CD4-positive, alpha-beta T cell (primary cell): ENCODE measurements at regions not wholly inside any gene's neighbourhood (a gene's known extent, or its start where the extent isn't known, plus 50 kb on each side); places are given as distances from the start of the nearest gene placed in this dataset.

Experiments used
- ATAC-seq: fragments of 200-7000 bp; cut with Tn5 transposase; one replicate; pipeline ENCODE4 v1.10.0; 2022; ENCODE audit warnings: mild to moderate bottlenecking; ENCODE audit not compliant: poor library complexity
- CTCF ChIA-PET: fragments of 350-600 bp; sonication (Branson Sonifier 250); formaldehyde crosslinking; loops from one replicate; lab custom pipeline; 2021; ENCODE audit warnings: antibody characterized with exemption, inconsistent platforms; lab: Charles Lee
- POLR2A ChIA-PET: fragments of 350-600 bp; sonication (Branson Sonifier 250); formaldehyde crosslinking; loops from one replicate; lab custom pipeline; 2021; ENCODE audit warnings: antibody characterized with exemption, inconsistent platforms; lab: Charles Lee
- DNase-seq, 14 experiments: peaks; one replicate each; pipeline ENCODE4 v3.0.0-alpha.2; 2013 to 2020; ENCODE audit warnings: mixed read lengths in 2 of 14
- H3K27ac ChIP-seq, 2 donors: one replicate each; pipeline versions ENCODE4 v1.5.1 to v1.7.0; 2013; ENCODE audit warnings: low read length in 2 of 2, low read depth in 1 of 2, mild to moderate bottlenecking in 1 of 2
- H3K27me3 ChIP-seq, 2 experiments: 1 replicate in 1 of 2; 2 replicates in 1 of 2; pipeline versions ENCODE4 v1.6.1 to v1.7.0; 2013; ENCODE audit warnings: low read length in 2 of 2, control low read depth in 1 of 2, mild to moderate bottlenecking in 1 of 2, moderate library complexity in 1 of 2; ENCODE audit not compliant: insufficient read depth in 2 of 2, control insufficient read depth in 1 of 2
- H3K36me3 ChIP-seq: one replicate; pipeline ENCODE4 v1.6.1; 2013; ENCODE audit warnings: low read length, control low read depth; ENCODE audit not compliant: insufficient read depth
- H3K4me1 ChIP-seq: one replicate; pipeline ENCODE4 v1.6.1; 2013; ENCODE audit warnings: low read length, control low read depth; ENCODE audit not compliant: insufficient read depth
- H3K4me3 ChIP-seq: one replicate; pipeline ENCODE4 v1.5.1; 2013; ENCODE audit warnings: mild to moderate bottlenecking, low read length, moderate library complexity
- H3K9me3 ChIP-seq, 2 experiments: 1 replicate in 1 of 2; 2 replicates in 1 of 2; pipeline versions ENCODE4 v1.6.1 to v1.7.0; 2013; ENCODE audit warnings: low read length in 2 of 2, mild to moderate bottlenecking in 2 of 2, control low read depth in 1 of 2, moderate library complexity in 1 of 2; ENCODE audit not compliant: control insufficient read depth in 1 of 2, insufficient read depth in 1 of 2
- H3K27ac Mint-ChIP-seq: one replicate; pipeline ENCODE4 v1.8.0; 2020; ENCODE audit warnings: mixed read lengths
- H3K27me3 Mint-ChIP-seq: one replicate; pipeline ENCODE4 v1.8.0; 2021; ENCODE audit warnings: mixed read lengths
- H3K36me3 Mint-ChIP-seq: one replicate; pipeline ENCODE4 v1.8.0; 2021; ENCODE audit warnings: low read depth, mixed read lengths
- H3K4me1 Mint-ChIP-seq: one replicate; pipeline ENCODE4 v1.8.0; 2021; ENCODE audit warnings: low read depth, mixed read lengths
- H3K4me3 Mint-ChIP-seq: one replicate; pipeline ENCODE4 v1.8.0; 2020; ENCODE audit warnings: mild to moderate bottlenecking, mixed read lengths
- H3K9me3 Mint-ChIP-seq: one replicate; pipeline ENCODE4 v1.8.0; 2020; ENCODE audit warnings: mixed read lengths
- intact Hi-C, 2 experiments: fragments of 100-400 bp; cut with DNase I in 1 of 2; cut with micrococcal nuclease in 1 of 2; formaldehyde crosslinking; loops; one replicate each; pipeline versions ENCODE4 v1.15.1 to v1.9.0; 2023 to 2025; cut with DNase I, micrococcal nuclease
- TF ChIP-seq, protein P1 (sequence below): fragments of 200-600 bp; IDR thresholded peaks from one replicate; pipeline ENCODE4 v1.8.0; 2022; ENCODE audit warnings: antibody characterized with exemption, mild to moderate bottlenecking

DNA sequence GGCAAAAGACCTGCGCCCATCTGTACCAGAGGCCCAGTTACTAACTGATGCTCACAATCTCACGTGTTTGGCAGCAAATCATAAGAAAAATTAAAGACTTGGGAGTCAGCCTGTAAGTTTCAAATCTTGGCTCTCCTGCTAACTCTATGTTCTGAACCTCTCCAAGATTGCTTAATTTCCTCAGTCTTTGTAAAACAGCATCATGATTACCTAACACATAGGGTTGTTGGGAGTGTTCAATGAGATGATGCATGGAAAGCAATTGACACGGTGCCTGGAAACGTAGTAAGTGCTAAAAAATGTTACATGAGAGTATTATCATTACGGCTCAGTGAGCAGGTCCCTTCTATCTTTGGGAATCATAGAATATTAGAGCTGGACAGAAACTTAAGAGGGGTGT, 497.6 kb upstream of the TCF4 start:
- no peaks in the 10 kb centered on the region for H3K27me3 Mint-ChIP-seq
- no peaks in the 10 kb centered on the region for H3K9me3 Mint-ChIP-seq
- Histone ChIP-seq H3K4me3 (no peak overlapping the region), H3K27ac (no peak overlapping the region), H3K9me3 (peaks cover 0 to 6% of the 10 kb centered on the region in 2 experiments), H3K27me3 (no peaks in the 10 kb centered on the region), H3K36me3 (no peaks in the 10 kb centered on the region), H3K4me1 (no peaks in the 10 kb centered on the region)
- ATAC-seq (no peak), DNase-seq (no peak)
- H3K4me1 Mint-ChIP-seq = no peaks in the 10 kb centered on the region
- POLR2A ChIA-PET = no interaction called here
- TF ChIP-seq, protein P1, sequence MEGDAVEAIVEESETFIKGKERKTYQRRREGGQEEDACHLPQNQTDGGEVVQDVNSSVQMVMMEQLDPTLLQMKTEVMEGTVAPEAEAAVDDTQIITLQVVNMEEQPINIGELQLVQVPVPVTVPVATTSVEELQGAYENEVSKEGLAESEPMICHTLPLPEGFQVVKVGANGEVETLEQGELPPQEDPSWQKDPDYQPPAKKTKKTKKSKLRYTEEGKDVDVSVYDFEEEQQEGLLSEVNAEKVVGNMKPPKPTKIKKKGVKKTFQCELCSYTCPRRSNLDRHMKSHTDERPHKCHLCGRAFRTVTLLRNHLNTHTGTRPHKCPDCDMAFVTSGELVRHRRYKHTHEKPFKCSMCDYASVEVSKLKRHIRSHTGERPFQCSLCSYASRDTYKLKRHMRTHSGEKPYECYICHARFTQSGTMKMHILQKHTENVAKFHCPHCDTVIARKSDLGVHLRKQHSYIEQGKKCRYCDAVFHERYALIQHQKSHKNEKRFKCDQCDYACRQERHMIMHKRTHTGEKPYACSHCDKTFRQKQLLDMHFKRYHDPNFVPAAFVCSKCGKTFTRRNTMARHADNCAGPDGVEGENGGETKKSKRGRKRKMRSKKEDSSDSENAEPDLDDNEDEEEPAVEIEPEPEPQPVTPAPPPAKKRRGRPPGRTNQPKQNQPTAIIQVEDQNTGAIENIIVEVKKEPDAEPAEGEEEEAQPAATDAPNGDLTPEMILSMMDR = no peak
- no peaks in the 10 kb centered on the region for H3K36me3 Mint-ChIP-seq
- H3K27ac Mint-ChIP-seq = no peak overlapping the region
- no peak overlapping the region for H3K4me3 Mint-ChIP-seq
- intact Hi-C loops = no loop called here
- CTCF ChIA-PET = no interaction called here

DNA sequence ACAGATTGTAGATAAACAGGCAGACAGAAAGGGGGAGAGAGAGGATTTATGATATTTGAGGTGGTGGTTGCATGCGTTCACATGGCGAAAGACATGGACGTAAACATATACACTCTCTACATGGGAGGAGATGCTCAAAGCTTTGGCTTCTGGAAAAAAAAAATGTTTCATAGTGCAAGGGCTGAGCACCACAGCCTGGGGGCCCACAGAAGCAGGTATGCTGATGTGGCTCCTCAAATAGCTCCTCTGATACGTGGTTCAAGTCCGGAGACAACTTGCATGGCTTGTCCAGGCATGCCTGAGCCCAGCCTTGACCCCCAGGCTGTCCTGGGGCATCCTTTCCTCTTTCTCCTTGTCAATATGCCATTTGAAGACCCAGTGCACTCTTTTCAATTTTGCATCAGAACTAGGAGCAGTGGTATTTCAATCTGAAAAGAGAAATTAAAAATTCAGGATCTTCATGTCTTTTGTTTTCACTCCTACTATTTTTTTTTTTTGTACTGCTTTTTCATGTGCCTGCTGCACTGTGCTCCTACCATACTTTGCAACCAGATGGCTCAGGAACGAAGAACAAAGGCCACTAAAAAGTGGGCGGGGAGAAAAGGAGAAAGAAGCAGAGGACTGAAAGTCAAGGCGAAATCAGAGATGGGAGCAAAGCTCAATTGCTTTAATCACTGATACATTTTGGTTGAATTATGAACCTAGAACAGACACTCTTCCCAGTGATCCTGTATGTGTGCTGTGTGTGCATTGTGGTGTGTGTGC, 495.7 kb upstream of the TCF4 start:
- no peak overlapping the region for H3K4me3 Mint-ChIP-seq
- H3K27me3 ChIP-seq = no peaks in the 10 kb centered on the region
- no peak overlapping the region for H3K27ac ChIP-seq
- no peaks in the 10 kb centered on the region for H3K36me3 Mint-ChIP-seq
- POLR2A ChIA-PET = no interaction called here
- CTCF ChIA-PET = no interaction called here
- DNase-seq = no peak
- peaks cover 0 to 6% of the 10 kb centered on the region in 2 experiments for H3K9me3 ChIP-seq
- H3K4me3 ChIP-seq = no peak overlapping the region
- no peaks in the 10 kb centered on the region for H3K9me3 Mint-ChIP-seq
- no peaks in the 10 kb centered on the region for H3K4me1 ChIP-seq
- H3K36me3 ChIP-seq = no peaks in the 10 kb centered on the region
- no peaks in the 10 kb centered on the region for H3K27me3 Mint-ChIP-seq
- ATAC-seq = no peak
- no peak overlapping the region for H3K27ac Mint-ChIP-seq
- intact Hi-C loops = no loop called here
- TF ChIP-seq, protein P1 = no peak
- H3K4me1 Mint-ChIP-seq = no peaks in the 10 kb centered on the region

DNA sequence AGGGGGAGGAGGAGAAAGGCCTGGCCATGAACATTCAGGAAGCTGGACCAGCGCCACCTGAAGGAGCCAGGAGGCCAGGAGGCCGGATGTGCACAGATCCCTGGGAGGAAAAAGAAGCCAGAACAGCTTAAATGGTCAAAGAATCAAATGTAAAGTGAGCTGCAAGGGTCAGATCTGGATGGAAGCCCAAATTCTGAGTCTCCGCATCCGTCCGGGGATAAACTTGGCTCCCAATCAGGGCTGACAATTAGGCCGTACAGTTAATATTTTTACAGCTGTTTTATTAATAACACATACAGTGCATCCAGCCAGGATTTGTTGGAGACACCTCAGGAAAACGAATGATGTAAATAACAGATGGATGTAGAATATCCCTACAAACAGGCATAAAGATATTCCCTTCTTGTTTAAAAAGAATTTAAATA, 495.1 kb upstream of the TCF4 start:
- Histone ChIP-seq H3K4me1 (no peaks in the 10 kb centered on the region), H3K27ac (no peak overlapping the region), H3K27me3 (no peaks in the 10 kb centered on the region), H3K36me3 (no peaks in the 10 kb centered on the region), H3K9me3 (peaks cover 0 to 6% of the 10 kb centered on the region in 2 experiments), H3K4me3 (no peak overlapping the region)
- H3K4me3 Mint-ChIP-seq = no peak overlapping the region
- ATAC-seq (no peak), DNase-seq (no peak)
- TF ChIP-seq, protein P1 = no peak
- H3K9me3 Mint-ChIP-seq = no peaks in the 10 kb centered on the region
- no peaks in the 10 kb centered on the region for H3K4me1 Mint-ChIP-seq
- H3K36me3 Mint-ChIP-seq = no peaks in the 10 kb centered on the region
- intact Hi-C loops = no loop called here
- no peaks in the 10 kb centered on the region for H3K27me3 Mint-ChIP-seq
- ChIA-PET POLR2A (no interaction called here), CTCF (no interaction called here)
- H3K27ac Mint-ChIP-seq = no peak overlapping the region
